Endothelial cell of umbilical vein (primary cell): ENCODE measurements at regions not wholly inside any gene's neighbourhood (a gene's known extent, or its start where the extent isn't known, plus 50 kb on each side); places are given as distances from the start of the nearest gene placed in this dataset.

Experiments
- BruUV-seq: library from RNA; stranded (reverse); fragments of 400-500 nt; replicated peaks from 2 replicates; lab custom pipeline; 2021; lab: Mats Ljungman, UMichigan
- CTCF ChIA-PET: fragments of 300-600, 350-600 bp; sonication (Branson Sonifier 250); formaldehyde crosslinking; loops from one replicate; lab custom pipeline; 2021; ENCODE audit warnings: antibody characterized with exemption, inconsistent platforms; lab: Charles Lee
- POLR2A ChIA-PET: fragments of 300-600, 350-600 bp; sonication (Branson Sonifier 250); formaldehyde crosslinking; loops from one replicate; lab custom pipeline; 2021; ENCODE audit warnings: antibody characterized with exemption, inconsistent platforms; lab: Charles Lee
- DNase-seq: peaks from one replicate; pipeline ENCODE4 v3.0.0-alpha.2; 2011; ENCODE audit warnings: low read depth, low spot score
- FAIRE-seq: peaks from 2 replicates; lab custom pipeline; 2011; peaks lifted over from hg19 to GRCh38; lab: Jason Lieb, UNC
- H2AFZ ChIP-seq: 2 replicates; pipeline ENCODE4 v1.6.0; 2012; ENCODE audit warnings: low read depth, low read length, control low read depth, inconsistent platforms
- H3K27ac ChIP-seq: 2 replicates; pipeline ENCODE4 v1.5.1; 2011; ENCODE audit warnings: low read depth, mild to moderate bottlenecking, control low read depth, low read length, moderate library complexity; ENCODE audit not compliant: insufficient read depth
- H3K27me3 ChIP-seq, 2 experiments: 2 replicates each; pipeline versions ENCODE4 v1.6.0 to v1.6.1; 2011; ENCODE audit warnings: low read length in 2 of 2, mixed read lengths in 1 of 2; ENCODE audit not compliant: control insufficient read depth in 2 of 2, insufficient read depth in 2 of 2
- H3K36me3 ChIP-seq, 2 experiments: 2 replicates in 1 of 2; 3 replicates in 1 of 2; pipeline ENCODE4 v1.5.1; 2011; ENCODE audit warnings: low read length in 2 of 2, mild to moderate bottlenecking in 1 of 2, moderate library complexity in 1 of 2; ENCODE audit not compliant: control insufficient read depth in 2 of 2, insufficient read depth in 2 of 2; ENCODE audit errors: extremely low read depth in 1 of 2
- H3K4me1 ChIP-seq: 3 replicates; pipeline ENCODE4 v1.5.1; 2011; ENCODE audit warnings: mild to moderate bottlenecking, low read length; ENCODE audit not compliant: control insufficient read depth, insufficient read depth; ENCODE audit errors: extremely low read depth
- H3K4me2 ChIP-seq: 2 replicates; pipeline ENCODE4 v1.6.1; 2011; ENCODE audit warnings: low read length, control low read depth, mixed read lengths; ENCODE audit not compliant: insufficient read depth
- H3K4me3 ChIP-seq, 3 experiments: fragments of 200-600 bp in 1 of 3; sonication (generic), shearing (Covaris generic) in 1 of 3; replicated peaks in 1 of 3; 2 replicates each; pipeline ENCODE4 v1.5.1; 2011 to 2016; ENCODE audit warnings: control low read depth in 3 of 3, low read length in 3 of 3, mild to moderate bottlenecking in 2 of 3, inconsistent platforms in 1 of 3, low read depth in 1 of 3, moderate library complexity in 1 of 3; ENCODE audit not compliant: insufficient read depth in 1 of 3
- H3K79me2 ChIP-seq: 2 replicates; pipeline ENCODE4 v1.6.0; 2012; ENCODE audit warnings: low read length, inconsistent platforms; ENCODE audit not compliant: control insufficient read depth, insufficient read depth
- H3K9ac ChIP-seq: replicated peaks from 2 replicates; pipeline ENCODE3; 2011; ENCODE audit warnings: low read length, control low read depth; ENCODE audit not compliant: insufficient read depth; ENCODE audit errors: extremely low read depth
- H3K9me1 ChIP-seq: replicated peaks from 3 replicates; pipeline ENCODE4 v1.6.0; 2011; ENCODE audit warnings: mild to moderate bottlenecking, low read length; ENCODE audit not compliant: control insufficient read depth, insufficient read depth; ENCODE audit errors: extremely low read depth
- H3K9me3 ChIP-seq: replicated peaks from 2 replicates; pipeline ENCODE4 v1.5.1; 2012; ENCODE audit warnings: low read length, inconsistent platforms; ENCODE audit not compliant: control insufficient read depth, insufficient read depth
- H4K20me1 ChIP-seq: replicated peaks from 2 replicates; pipeline ENCODE3; 2011; ENCODE audit warnings: mild to moderate bottlenecking, low read length; ENCODE audit not compliant: control insufficient read depth, insufficient read depth; ENCODE audit errors: extremely low read depth
- EZH2 ChIP-seq: IDR thresholded peaks from 2 replicates; pipeline ENCODE4 v1.6.1; 2012; ENCODE audit warnings: borderline replicate concordance, low read depth, mild to moderate bottlenecking, moderate library complexity, low read length, inconsistent platforms; ENCODE audit not compliant: severe bottlenecking
- FOS ChIP-seq: IDR thresholded peaks from 2 replicates; pipeline ENCODE4 v1.6.1; 2011; ENCODE audit warnings: mild to moderate bottlenecking, low read length, moderate library complexity, borderline replicate concordance; ENCODE audit not compliant: insufficient read depth
- GATA2 ChIP-seq: IDR thresholded peaks from 2 replicates; pipeline ENCODE4 v1.7.0; 2011; ENCODE audit warnings: low read depth, mild to moderate bottlenecking, moderate library complexity, mixed read lengths, low read length; ENCODE audit not compliant: insufficient read length, insufficient read depth
- JUN ChIP-seq: IDR thresholded peaks from 2 replicates; pipeline ENCODE4 v1.6.1; 2011; ENCODE audit warnings: borderline replicate concordance, low read depth; ENCODE audit not compliant: insufficient read length, insufficient read depth
- MYC ChIP-seq: IDR thresholded peaks from one replicate; pipeline ENCODE4 v1.6.1; 2011; ENCODE audit warnings: mild to moderate bottlenecking, low read depth, low read length
- POLR2A ChIP-seq: IDR thresholded peaks from 2 replicates; pipeline ENCODE4 v1.6.1; 2012; ENCODE audit warnings: low read depth, mild to moderate bottlenecking, control low read depth, low read length
- POLR2AphosphoS5 ChIP-seq: IDR thresholded peaks from 2 replicates; pipeline ENCODE4 v1.6.1; 2012; ENCODE audit warnings: low read depth, mild to moderate bottlenecking, control low read depth, low read length, moderate library complexity; ENCODE audit not compliant: insufficient read depth
- dilution Hi-C: fragments of 300-500 bp; cut with MboI; formaldehyde crosslinking; loops from one replicate; pipeline ENCODE4 v1.15.0; 2019; ENCODE audit warnings: low sequenced_read_pairs; ENCODE audit not compliant: extremely low pct_ligation_motif_present
- intact Hi-C: fragments of 100-400 bp; cut with micrococcal nuclease; formaldehyde crosslinking; loops from one replicate; pipeline ENCODE4 v1.10.0; 2022
- TF ChIP-seq, protein P1 (sequence below), 2 donors: IDR thresholded peaks; 1 replicate in 1 of 2; 2 replicates in 1 of 2; pipeline ENCODE4 v1.5.1; 2011; ENCODE audit warnings: low read length in 2 of 2, mild to moderate bottlenecking in 2 of 2, moderate library complexity in 2 of 2, control low read depth in 1 of 2, inconsistent platforms in 1 of 2, low read depth in 1 of 2; ENCODE audit not compliant: insufficient read depth in 1 of 2; ENCODE audit errors: extremely low read depth in 1 of 2
- TF ChIP-seq, protein P2 (sequence below): IDR thresholded peaks from 2 replicates; pipeline ENCODE4 v1.6.1; 2011; ENCODE audit not compliant: insufficient read depth, insufficient read length

DNA sequence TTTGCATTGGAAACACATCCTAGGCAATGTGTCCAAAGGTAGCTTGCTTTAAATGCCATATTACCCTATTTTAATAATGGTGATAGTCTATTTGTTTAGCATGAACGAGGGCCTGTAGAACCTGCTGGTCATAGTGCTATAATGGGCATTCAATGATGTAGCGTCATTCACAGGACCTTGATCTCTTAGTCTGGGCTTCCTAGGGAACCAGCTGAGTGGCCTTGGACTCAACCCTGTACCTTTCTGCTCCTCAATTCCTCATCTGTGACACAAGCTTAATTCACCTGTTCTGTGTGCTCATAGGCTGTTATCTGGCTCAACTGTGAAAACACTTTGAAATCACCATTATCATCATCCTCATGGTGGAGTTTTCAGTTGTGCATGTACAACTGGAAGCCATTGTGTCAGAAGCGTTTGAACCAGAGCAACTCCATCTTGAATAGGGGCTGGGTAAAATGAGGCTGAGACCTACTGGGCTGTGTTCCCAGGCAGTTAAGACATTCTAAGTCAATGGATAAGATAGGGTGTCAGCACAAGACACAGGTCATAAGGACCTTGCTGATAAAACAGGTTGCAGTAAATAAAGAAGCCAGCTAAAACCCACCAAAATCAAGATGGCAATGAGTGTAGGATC, 346.8 kb upstream of the KLF3 start:
- Histone ChIP-seq H3K27ac (no peak overlapping the region), H3K4me3 (no peak overlapping the region), H3K36me3 (no peaks in the 10 kb centered on the region), H3K9me1 (no peaks in the 10 kb centered on the region), H2AFZ (no peak overlapping the region), H3K9ac (no peak overlapping the region), H3K4me1 (peaks cover 16% of the 10 kb centered on the region), H4K20me1 (no peaks in the 10 kb centered on the region), H3K4me2 (no peak overlapping the region), H3K9me3 (no peaks in the 10 kb centered on the region), H3K79me2 (no peaks in the 10 kb centered on the region), H3K27me3 (no peaks in the 10 kb centered on the region)
- BruUV-seq: no TSS peak
- intact Hi-C loops (no loop called here), dilution Hi-C loops (no loop called here)
- CTCF ChIA-PET: interaction anchor here (0.6 to 1.4 kb wide), 3 partner anchors 137 to 361 kb away, joined by 3 to 7 read pairs (median 3); no protein-coding TSS in a partner anchor
- DNase-seq (no peak), FAIRE-seq (no peak)
- POLR2A ChIA-PET: interaction anchor here (0.7 kb wide), 1 partner anchor 83 kb away, joined by 9 read pairs; no protein-coding TSS in a partner anchor
- TF ChIP-seq MYC: no peak
- no peak for TF ChIP-seq GATA2
- no peak for TF ChIP-seq POLR2A
- no peak for TF ChIP-seq FOS
- TF ChIP-seq, protein P1, sequence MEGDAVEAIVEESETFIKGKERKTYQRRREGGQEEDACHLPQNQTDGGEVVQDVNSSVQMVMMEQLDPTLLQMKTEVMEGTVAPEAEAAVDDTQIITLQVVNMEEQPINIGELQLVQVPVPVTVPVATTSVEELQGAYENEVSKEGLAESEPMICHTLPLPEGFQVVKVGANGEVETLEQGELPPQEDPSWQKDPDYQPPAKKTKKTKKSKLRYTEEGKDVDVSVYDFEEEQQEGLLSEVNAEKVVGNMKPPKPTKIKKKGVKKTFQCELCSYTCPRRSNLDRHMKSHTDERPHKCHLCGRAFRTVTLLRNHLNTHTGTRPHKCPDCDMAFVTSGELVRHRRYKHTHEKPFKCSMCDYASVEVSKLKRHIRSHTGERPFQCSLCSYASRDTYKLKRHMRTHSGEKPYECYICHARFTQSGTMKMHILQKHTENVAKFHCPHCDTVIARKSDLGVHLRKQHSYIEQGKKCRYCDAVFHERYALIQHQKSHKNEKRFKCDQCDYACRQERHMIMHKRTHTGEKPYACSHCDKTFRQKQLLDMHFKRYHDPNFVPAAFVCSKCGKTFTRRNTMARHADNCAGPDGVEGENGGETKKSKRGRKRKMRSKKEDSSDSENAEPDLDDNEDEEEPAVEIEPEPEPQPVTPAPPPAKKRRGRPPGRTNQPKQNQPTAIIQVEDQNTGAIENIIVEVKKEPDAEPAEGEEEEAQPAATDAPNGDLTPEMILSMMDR (IDR thresholded peaks at IDR 0.05; ENCODE audit: extremely low read depth in 1 of 2, insufficient read depth in 1 of 2, low read depth in 1 of 2, low read length in 2 of 2): no peak
- TF ChIP-seq JUN: no peak
- no peak for TF ChIP-seq POLR2AphosphoS5
- TF ChIP-seq, protein P2, sequence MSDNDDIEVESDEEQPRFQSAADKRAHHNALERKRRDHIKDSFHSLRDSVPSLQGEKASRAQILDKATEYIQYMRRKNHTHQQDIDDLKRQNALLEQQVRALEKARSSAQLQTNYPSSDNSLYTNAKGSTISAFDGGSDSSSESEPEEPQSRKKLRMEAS: no peak
- TF ChIP-seq EZH2: no peak
